ENCODE measurements at regions not wholly inside any gene's neighbourhood (a gene's known extent, or its start where the extent isn't known, plus 50 kb on each side); places are given as distances from the start of the nearest gene placed in this dataset.

- TF ChIP-seq CTCF (optimal IDR thresholded peaks at IDR 0.05 in 1 of 3, IDR thresholded peaks at IDR 0.05 in 1 of 3, conservative IDR thresholded peaks at IDR 0.05 in 1 of 3; ENCODE audit: extremely low read depth in 1 of 3, insufficient read depth in 2 of 3, low read length in 3 of 3) = no peak
- no peak for TF ChIP-seq EZH2 (IDR thresholded peaks at IDR 0.05; ENCODE audit: low read length)
These were observed 181.0 kb downstream of the MN1 start for GRCh38 chr22:27620367-27621154.

All from keratinocyte (primary cell).